SK-N-MC (cell line): ENCODE measurements at regions not wholly inside any gene's neighbourhood (a gene's known extent, or its start where the extent isn't known, plus 50 kb on each side); places are given as distances from the start of the nearest gene placed in this dataset.
"Not testable (repeated sequence)": the region's sequence is repeated elsewhere in the genome, so short reads cannot be mapped to it uniquely, and the experiment has no call there.

ENCODE experiments used
- DNase-seq: peaks from one replicate; pipeline ENCODE4 v3.0.0-alpha.2; 2011; ENCODE audit warnings: low read depth, low spot score
- H3K27ac ChIP-seq: fragments of 200-600 bp; sonication (generic); 2 replicates; pipeline ENCODE4 v1.5.1; 2016; ENCODE audit warnings: mixed run types
- H3K36me3 ChIP-seq: fragments of 200-600 bp; sonication (generic); 2 replicates; pipeline ENCODE4 v1.6.1; 2017; ENCODE audit warnings: antibody characterized with exemption, low read length, mixed read lengths; ENCODE audit not compliant: insufficient read depth
- H3K4me3 ChIP-seq: fragments of 200-600 bp; sonication (generic); 2 replicates; pipeline ENCODE4 v1.5.1; 2016
- H3K9ac ChIP-seq: fragments of 200-600 bp; sonication (generic); 2 replicates; pipeline ENCODE4 v1.8.0; 2017; ENCODE audit warnings: mixed run types, mixed read lengths; ENCODE audit not compliant: insufficient read length
- H3K9me3 ChIP-seq: fragments of 200-600 bp; sonication (generic); 2 replicates; pipeline ENCODE4 v1.6.1; 2017; ENCODE audit warnings: low read depth, mild to moderate bottlenecking, antibody characterized with exemption, low read length, moderate library complexity, mixed read lengths
- EZH2 ChIP-seq: fragments of 200-600 bp; sonication (generic); IDR thresholded peaks from one replicate; pipeline ENCODE4 v1.6.1; 2017; ENCODE audit warnings: antibody characterized with exemption
- FOXP2 ChIP-seq: optimal IDR thresholded peaks from 2 replicates; pipeline ENCODE3; 2011; ENCODE audit warnings: mild to moderate bottlenecking, moderate library complexity; ENCODE audit not compliant: insufficient read depth; ENCODE audit errors: extremely low read length, control extremely low read depth
- POLR2AphosphoS5 ChIP-seq: IDR thresholded peaks from 2 replicates; pipeline ENCODE4 v1.6.1; 2012; ENCODE audit warnings: mild to moderate bottlenecking, low read depth, low read length, borderline replicate concordance

- no peaks in the 10 kb centered on the region for H3K9me3 ChIP-seq
- no peak overlapping the region for H3K9ac ChIP-seq
- no peak overlapping the region for H3K27ac ChIP-seq
- no peak for DNase-seq
- no peak overlapping the region for H3K4me3 ChIP-seq
- no peaks in the 10 kb centered on the region for H3K36me3 ChIP-seq
- TF ChIP-seq FOXP2 (no peak), POLR2AphosphoS5 (no peak), EZH2 (no peak)
Measured at GRCh38 chr16:60611844-60612243, 1424.4 kb downstream of the CDH8 start.

- Histone ChIP-seq H3K9ac (no peak overlapping the region), H3K4me3 (no peak overlapping the region), H3K9me3 (no peaks in the 10 kb centered on the region), H3K36me3 (no peaks in the 10 kb centered on the region), H3K27ac (no peak overlapping the region)
- no peak for DNase-seq
- TF ChIP-seq FOXP2 (no peak), POLR2AphosphoS5 (no peak), EZH2 (no peak)
Measured at GRCh38 chr16:60608971-60609370, 1427.3 kb downstream of the CDH8 start.

GRCh38 chr16:60605652-60606051 is 1430.6 kb downstream of the CDH8 start:
- not testable (repeated sequence) for H3K36me3 ChIP-seq, H3K4me3 ChIP-seq, H3K27ac ChIP-seq, H3K9ac ChIP-seq, H3K9me3 ChIP-seq, DNase-seq

GRCh38 chr16:60605176-60605575 is 1431.1 kb downstream of the CDH8 start:
- no peak for DNase-seq
- no peak overlapping the region for H3K27ac ChIP-seq
- TF ChIP-seq EZH2 (no peak), FOXP2 (no peak), POLR2AphosphoS5 (no peak)

GRCh38 chr16:60586493-60586892 is 1449.7 kb downstream of the CDH8 start:
- Histone ChIP-seq H3K36me3 (no peaks in the 10 kb centered on the region), H3K9ac (no peak overlapping the region), H3K4me3 (no peak overlapping the region), H3K27ac (no peak overlapping the region), H3K9me3 (no peaks in the 10 kb centered on the region)
- no peak for DNase-seq
- TF ChIP-seq POLR2AphosphoS5, result no peak
- no peak for TF ChIP-seq FOXP2
- TF ChIP-seq EZH2, result no peak

More at GRCh38 chr16:60605176-60605575, 1431.1 kb downstream of the CDH8 start:
- H3K9ac ChIP-seq, result no peak overlapping the region
- no peaks in the 10 kb centered on the region for H3K36me3 ChIP-seq
- no peaks in the 10 kb centered on the region for H3K9me3 ChIP-seq
- H3K4me3 ChIP-seq, result no peak overlapping the region

- Histone ChIP-seq H3K9me3 (no peaks in the 10 kb centered on the region), H3K4me3 (no peak overlapping the region), H3K36me3 (no peaks in the 10 kb centered on the region), H3K9ac (no peak overlapping the region), H3K27ac (no peak overlapping the region)
- DNase-seq, result no peak
- no peak for TF ChIP-seq POLR2AphosphoS5
Measured at GRCh38 chr16:60582528-60582927, 1453.7 kb downstream of the CDH8 start.

GRCh38 chr16:60566901-60567300 is 1469.3 kb downstream of the CDH8 start:
- H3K9ac ChIP-seq, result no peak overlapping the region
- no peaks in the 10 kb centered on the region for H3K9me3 ChIP-seq
- H3K27ac ChIP-seq, result no peak overlapping the region
- no peaks in the 10 kb centered on the region for H3K36me3 ChIP-seq
- no peak overlapping the region for H3K4me3 ChIP-seq
- DNase-seq, result no peak
- TF ChIP-seq FOXP2 (no peak), POLR2AphosphoS5 (no peak), EZH2 (no peak)

GRCh38 chr16:60564588-60564987 is 1471.7 kb downstream of the CDH8 start:
- no peak for DNase-seq
- no peaks in the 10 kb centered on the region for H3K9me3 ChIP-seq
- no peaks in the 10 kb centered on the region for H3K36me3 ChIP-seq
- TF ChIP-seq POLR2AphosphoS5, result no peak
- TF ChIP-seq EZH2, result no peak
- no peak for TF ChIP-seq FOXP2
- no peak overlapping the region for H3K4me3 ChIP-seq
- H3K27ac ChIP-seq, result no peak overlapping the region
- H3K9ac ChIP-seq, result no peak overlapping the region

- H3K9ac ChIP-seq, result no peak overlapping the region
- no peak overlapping the region for H3K27ac ChIP-seq
- DNase-seq, result no peak
- H3K4me3 ChIP-seq, result no peak overlapping the region
- no peaks in the 10 kb centered on the region for H3K9me3 ChIP-seq
- TF ChIP-seq EZH2 (no peak), POLR2AphosphoS5 (no peak), FOXP2 (no peak)
- no peaks in the 10 kb centered on the region for H3K36me3 ChIP-seq
Measured at GRCh38 chr16:60563166-60563565, 1473.1 kb downstream of the CDH8 start.

GRCh38 chr16:60558936-60559335 is 1477.3 kb downstream of the CDH8 start:
- H3K27ac ChIP-seq, result no peak overlapping the region
- H3K9me3 ChIP-seq, result no peaks in the 10 kb centered on the region
- TF ChIP-seq EZH2 (no peak), FOXP2 (no peak), POLR2AphosphoS5 (no peak)
- no peaks in the 10 kb centered on the region for H3K36me3 ChIP-seq
- no peak for DNase-seq
- no peak overlapping the region for H3K4me3 ChIP-seq
- H3K9ac ChIP-seq, result no peak overlapping the region
